Progenitor cell of endocrine pancreas (in vitro differentiated cells): ENCODE measurements at regions not wholly inside any gene's neighbourhood (a gene's known extent, or its start where the extent isn't known, plus 50 kb on each side); places are given as distances from the start of the nearest gene placed in this dataset.

Source experiments
- DNase-seq: peaks from one replicate; pipeline ENCODE4 v3.0.0; 2021; ENCODE audit warnings: low spot score; ENCODE audit not compliant: unreplicated experiment
- H3K27ac Mint-ChIP-seq: 2 replicates; pipeline ENCODE4 v1.8.0; 2021; ENCODE audit warnings: mild to moderate bottlenecking, moderate library complexity, mixed read lengths
- H3K27me3 Mint-ChIP-seq: 2 replicates; pipeline ENCODE4 v1.8.0; 2021; ENCODE audit warnings: mixed read lengths
- H3K36me3 Mint-ChIP-seq: 2 replicates; pipeline ENCODE4 v1.8.0; 2022; ENCODE audit warnings: mixed read lengths; ENCODE audit not compliant: insufficient read depth
- H3K4me1 Mint-ChIP-seq: 2 replicates; pipeline ENCODE4 v1.8.0; 2021; ENCODE audit warnings: low read depth, mixed read lengths
- H3K4me3 Mint-ChIP-seq: 2 replicates; pipeline ENCODE4 v1.8.0; 2021; ENCODE audit warnings: low read depth, mild to moderate bottlenecking, moderate library complexity, mixed read lengths
- H3K9me3 Mint-ChIP-seq: 2 replicates; pipeline ENCODE4 v1.8.0; 2021; ENCODE audit warnings: low read depth, mixed read lengths
- TF ChIP-seq, protein P1 (sequence below): fragments of 200-600 bp; sonication (generic); IDR thresholded peaks from one replicate; pipeline ENCODE4 v1.5.0; 2021; ENCODE audit warnings: antibody characterized with exemption, mild to moderate bottlenecking; ENCODE audit not compliant: unreplicated experiment

DNA sequence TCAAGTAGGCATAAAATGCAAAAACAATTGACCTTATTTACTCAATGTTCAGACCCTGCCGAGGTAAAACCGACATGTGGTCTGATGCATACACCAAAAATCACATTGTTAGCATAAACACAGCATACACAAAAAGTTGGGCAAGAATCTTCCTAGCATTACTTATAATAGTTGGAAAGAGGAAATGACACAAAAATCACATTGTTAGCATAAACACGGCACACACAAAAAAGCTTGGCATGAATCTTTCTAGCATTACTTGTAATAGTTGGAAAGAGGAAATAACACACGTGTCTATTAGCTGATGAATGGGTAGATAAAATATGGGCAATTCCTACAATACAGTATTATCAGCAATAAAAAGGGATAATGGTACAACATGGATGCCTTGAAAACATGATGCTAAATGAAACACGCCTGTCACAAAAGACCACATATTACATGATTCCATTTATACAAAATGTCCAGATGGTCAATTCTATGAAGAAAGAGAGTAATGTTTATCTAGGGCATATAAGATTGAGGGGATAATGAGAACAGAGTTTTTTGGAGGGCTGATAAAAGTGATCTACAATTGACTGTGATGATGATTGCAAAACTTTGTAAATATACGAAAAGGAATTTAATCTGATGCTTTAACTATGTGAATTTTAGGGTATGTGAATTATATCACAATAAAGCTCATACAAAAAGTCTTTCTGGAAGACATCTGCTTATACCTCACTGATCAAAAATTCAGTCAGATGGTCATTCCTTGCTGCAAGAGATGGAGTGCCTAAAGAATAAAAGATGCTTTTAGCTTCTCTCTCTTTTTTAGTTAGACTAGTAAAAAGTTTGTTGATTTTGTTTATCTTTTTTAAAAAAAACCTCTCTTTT, 1019.5 kb upstream of the CITED2 start:
- DNase-seq = no peak
- H3K4me3 Mint-ChIP-seq = no peak overlapping the region
- peaks cover 4% of the 10 kb centered on the region for H3K4me1 Mint-ChIP-seq
- no peaks in the 10 kb centered on the region for H3K36me3 Mint-ChIP-seq
- TF ChIP-seq, protein P1, sequence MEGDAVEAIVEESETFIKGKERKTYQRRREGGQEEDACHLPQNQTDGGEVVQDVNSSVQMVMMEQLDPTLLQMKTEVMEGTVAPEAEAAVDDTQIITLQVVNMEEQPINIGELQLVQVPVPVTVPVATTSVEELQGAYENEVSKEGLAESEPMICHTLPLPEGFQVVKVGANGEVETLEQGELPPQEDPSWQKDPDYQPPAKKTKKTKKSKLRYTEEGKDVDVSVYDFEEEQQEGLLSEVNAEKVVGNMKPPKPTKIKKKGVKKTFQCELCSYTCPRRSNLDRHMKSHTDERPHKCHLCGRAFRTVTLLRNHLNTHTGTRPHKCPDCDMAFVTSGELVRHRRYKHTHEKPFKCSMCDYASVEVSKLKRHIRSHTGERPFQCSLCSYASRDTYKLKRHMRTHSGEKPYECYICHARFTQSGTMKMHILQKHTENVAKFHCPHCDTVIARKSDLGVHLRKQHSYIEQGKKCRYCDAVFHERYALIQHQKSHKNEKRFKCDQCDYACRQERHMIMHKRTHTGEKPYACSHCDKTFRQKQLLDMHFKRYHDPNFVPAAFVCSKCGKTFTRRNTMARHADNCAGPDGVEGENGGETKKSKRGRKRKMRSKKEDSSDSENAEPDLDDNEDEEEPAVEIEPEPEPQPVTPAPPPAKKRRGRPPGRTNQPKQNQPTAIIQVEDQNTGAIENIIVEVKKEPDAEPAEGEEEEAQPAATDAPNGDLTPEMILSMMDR = no peak
- no peaks in the 10 kb centered on the region for H3K27me3 Mint-ChIP-seq
- peaks cover 2% of the 10 kb centered on the region for H3K9me3 Mint-ChIP-seq
- H3K27ac Mint-ChIP-seq = no peak overlapping the region

DNA sequence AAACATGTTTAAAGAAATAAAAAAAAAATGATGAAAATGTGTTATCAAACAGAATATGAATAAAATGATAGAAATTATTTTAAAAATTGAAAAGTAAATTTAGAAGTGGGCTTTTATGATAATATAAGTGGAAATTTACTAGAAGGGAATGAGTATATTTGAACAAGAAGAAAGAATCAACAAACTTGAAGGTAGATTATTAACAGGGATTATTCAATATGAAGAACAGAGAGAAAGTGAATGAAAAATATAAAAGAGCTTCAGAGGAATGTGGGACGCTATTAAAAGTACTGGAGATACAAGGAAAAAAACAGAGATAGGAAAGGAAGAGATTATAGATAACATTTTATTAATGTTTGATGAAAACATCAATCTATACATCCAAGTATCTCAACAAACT, 1014.4 kb upstream of the CITED2 start:
- Mint-ChIP-seq H3K36me3 (peaks cover 8% of the 10 kb centered on the region), H3K4me3 (no peak overlapping the region), H3K4me1 (peaks cover 7% of the 10 kb centered on the region), H3K27ac (no peak overlapping the region), H3K9me3 (peaks cover 20% of the 10 kb centered on the region), H3K27me3 (no peaks in the 10 kb centered on the region)
- no peak for DNase-seq
- TF ChIP-seq, protein P1 = no peak

DNA sequence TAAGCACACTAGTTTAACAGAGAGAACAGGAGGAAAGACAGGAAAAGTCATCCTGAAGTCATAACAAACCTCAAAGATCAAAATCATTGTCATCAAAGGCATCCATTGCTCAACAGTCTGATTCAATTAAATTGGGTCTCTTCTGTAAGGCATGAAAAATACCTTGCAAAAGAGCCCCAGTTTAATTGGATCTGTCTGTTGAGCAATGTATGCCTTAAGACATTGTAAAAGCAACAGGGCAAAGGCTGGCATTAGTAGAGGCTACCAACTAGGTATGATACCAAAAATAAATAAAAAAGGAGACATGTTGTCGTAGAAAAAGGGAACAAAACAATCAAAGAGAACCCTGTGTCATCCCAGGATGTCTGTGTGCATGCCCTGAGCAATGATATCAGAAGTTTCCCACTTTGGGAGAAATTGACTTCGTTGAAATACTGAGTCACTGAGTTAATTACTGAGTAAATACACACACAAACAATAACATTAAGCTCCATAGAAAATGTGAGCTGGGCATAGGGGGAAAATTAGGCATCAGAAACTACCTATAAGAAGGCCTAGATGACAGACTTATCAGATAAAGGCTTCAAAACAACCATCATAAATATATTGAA, 1013.8 kb upstream of the CITED2 start:
- DNase-seq = no peak
- Mint-ChIP-seq H3K27ac (no peak overlapping the region), H3K9me3 (peaks cover 20% of the 10 kb centered on the region), H3K36me3 (peaks cover 8% of the 10 kb centered on the region), H3K4me3 (no peak overlapping the region), H3K4me1 (peaks cover 7% of the 10 kb centered on the region), H3K27me3 (no peaks in the 10 kb centered on the region)
- TF ChIP-seq, protein P1 = no peak

DNA sequence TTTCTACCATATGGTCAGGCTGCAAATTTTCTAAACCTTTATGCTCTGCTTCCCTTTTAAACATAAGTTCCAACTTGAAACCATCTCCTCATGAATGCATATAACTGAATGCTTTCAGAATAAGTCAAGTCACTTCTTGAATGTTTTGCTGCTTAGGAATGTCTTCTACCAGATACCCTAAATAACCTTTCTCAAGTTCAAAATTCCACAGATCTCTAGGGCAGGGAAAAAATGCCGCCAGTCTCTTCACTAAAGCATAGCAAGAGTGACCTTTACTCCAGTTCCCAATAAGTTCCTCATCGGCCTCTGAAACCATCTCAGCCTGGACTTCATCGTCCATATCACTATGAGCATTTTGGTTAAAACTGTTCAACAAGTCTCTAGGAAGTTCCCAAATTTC, 1011.2 kb upstream of the CITED2 start:
- peaks cover 20% of the 10 kb centered on the region for H3K9me3 Mint-ChIP-seq
- TF ChIP-seq, protein P1 = no peak
- DNase-seq = no peak
- H3K27ac Mint-ChIP-seq = no peak overlapping the region
- no peak overlapping the region for H3K4me3 Mint-ChIP-seq
- peaks cover 8% of the 10 kb centered on the region for H3K4me1 Mint-ChIP-seq
- peaks cover 8% of the 10 kb centered on the region for H3K36me3 Mint-ChIP-seq
- H3K27me3 Mint-ChIP-seq = no peaks in the 10 kb centered on the region

DNA sequence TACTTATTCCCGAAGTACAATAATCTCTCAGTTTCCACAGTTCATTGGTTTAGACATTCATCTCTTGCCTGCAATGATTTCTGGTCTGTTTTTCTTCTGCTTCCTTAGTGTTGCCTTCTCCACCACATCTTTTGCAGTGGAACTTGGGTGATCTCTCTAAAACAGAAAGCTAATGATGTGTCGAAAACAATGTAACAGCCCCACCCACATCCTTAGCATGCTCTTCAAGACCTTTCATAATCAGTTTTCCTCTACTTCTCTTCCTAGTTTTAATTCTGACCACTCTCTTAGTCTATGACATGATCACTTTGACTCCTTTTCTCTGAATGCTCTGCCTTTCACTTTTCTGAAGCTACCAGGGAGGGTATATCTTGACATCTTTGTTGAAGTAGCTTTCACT, 1007.9 kb upstream of the CITED2 start:
- no peak overlapping the region for H3K27ac Mint-ChIP-seq
- no peak overlapping the region for H3K4me3 Mint-ChIP-seq
- no peaks in the 10 kb centered on the region for H3K27me3 Mint-ChIP-seq
- no peak for DNase-seq
- peaks cover 8% of the 10 kb centered on the region for H3K36me3 Mint-ChIP-seq
- TF ChIP-seq, protein P1 = no peak
- H3K4me1 Mint-ChIP-seq = peaks cover 4% of the 10 kb centered on the region
- H3K9me3 Mint-ChIP-seq = peaks cover 13% of the 10 kb centered on the region
